GM18870 (cell line): ENCODE measurements at regions not wholly inside any gene's neighbourhood (a gene's known extent, or its start where the extent isn't known, plus 50 kb on each side); places are given as distances from the start of the nearest gene placed in this dataset.

Experiments
- ATAC-seq: cut with Tn5 transposase; IDR thresholded peaks from one replicate; pipeline ENCODE4 v1.9.1; 2021; ENCODE audit warnings: moderate library complexity; ENCODE audit not compliant: unreplicated experiment

GRCh38 chr13:59332966-59333365 lies 830.8 kb downstream of the DIAPH3 start:
- ATAC-seq: no peak

- no peak for ATAC-seq
Observed at GRCh38 chr13:59337070-59337469, 826.7 kb downstream of the DIAPH3 start.

- no peak for ATAC-seq
Observed at GRCh38 chr13:59340151-59340550, 823.6 kb downstream of the DIAPH3 start.

- ATAC-seq: no peak
Observed at GRCh38 chr13:59340581-59340980, 823.1 kb downstream of the DIAPH3 start.

GRCh38 chr13:59342400-59342799 lies 821.3 kb downstream of the DIAPH3 start:
- ATAC-seq: no peak

- no peak for ATAC-seq
Observed at GRCh38 chr13:59343132-59343531, 820.6 kb downstream of the DIAPH3 start.

- ATAC-seq: no peak
Observed at GRCh38 chr13:59343993-59344822, 819.5 kb downstream of the DIAPH3 start.

GRCh38 chr13:59345311-59345710 lies 818.4 kb downstream of the DIAPH3 start:
- ATAC-seq: no peak

GRCh38 chr13:59346999-59347723 lies 816.6 kb downstream of the DIAPH3 start:
- ATAC-seq: no peak

GRCh38 chr13:59348617-59349016 lies 815.1 kb downstream of the DIAPH3 start:
- ATAC-seq: no peak

- no peak for ATAC-seq
Observed at GRCh38 chr13:59352600-59352999, 811.1 kb downstream of the DIAPH3 start.

- ATAC-seq: peak; percentile 88
Observed at GRCh38 chr13:59354665-59355369, 808.9 kb downstream of the DIAPH3 start.

- no peak for ATAC-seq
Observed at GRCh38 chr13:59356607-59357006, 807.1 kb downstream of the DIAPH3 start.

- no peak for ATAC-seq
Observed at GRCh38 chr13:59358014-59358413, 805.7 kb downstream of the DIAPH3 start.

GRCh38 chr13:59360108-59360507 lies 803.6 kb downstream of the DIAPH3 start:
- ATAC-seq: peak; percentile 73

- no peak for ATAC-seq
Observed at GRCh38 chr13:59360916-59361315, 802.8 kb downstream of the DIAPH3 start.

GRCh38 chr13:59363313-59363712 lies 800.4 kb downstream of the DIAPH3 start:
- no peak for ATAC-seq

GRCh38 chr13:59363947-59364346 lies 799.8 kb downstream of the DIAPH3 start:
- no peak for ATAC-seq

GRCh38 chr13:59364641-59365085 lies 799.1 kb downstream of the DIAPH3 start:
- ATAC-seq: no peak

- ATAC-seq: no peak
Observed at GRCh38 chr13:59367467-59367866, 796.3 kb downstream of the DIAPH3 start.

GRCh38 chr13:59367904-59368303 lies 795.8 kb downstream of the DIAPH3 start:
- ATAC-seq: no peak

- no peak for ATAC-seq
Observed at GRCh38 chr13:59368693-59369092, 795.0 kb downstream of the DIAPH3 start.
